ENCODE measurements at regions not wholly inside any gene's neighbourhood (a gene's known extent, or its start where the extent isn't known, plus 50 kb on each side); places are given as distances from the start of the nearest gene placed in this dataset.

DNA sequence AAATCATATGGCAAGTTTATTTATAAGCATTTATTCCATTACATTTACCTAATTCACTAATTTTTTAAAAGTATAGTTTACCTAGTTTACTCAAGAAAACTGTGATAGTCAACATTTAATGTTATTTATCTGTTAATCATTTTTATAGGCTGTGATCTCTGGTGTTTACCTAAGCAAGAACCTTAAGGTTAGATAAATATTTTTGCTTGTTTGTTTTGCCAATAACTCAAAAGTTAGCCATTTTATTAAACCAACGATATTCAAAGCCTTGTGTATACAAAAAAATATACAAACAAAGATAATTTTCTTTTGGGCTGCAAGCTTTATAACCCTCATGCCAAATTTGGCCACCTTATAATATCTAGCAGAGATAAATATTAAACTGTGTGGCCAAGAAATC, 157.3 kb downstream of the SLCO1B3 start:
- DNase-seq (ENCODE audit: low spot score), result no peak

DNA sequence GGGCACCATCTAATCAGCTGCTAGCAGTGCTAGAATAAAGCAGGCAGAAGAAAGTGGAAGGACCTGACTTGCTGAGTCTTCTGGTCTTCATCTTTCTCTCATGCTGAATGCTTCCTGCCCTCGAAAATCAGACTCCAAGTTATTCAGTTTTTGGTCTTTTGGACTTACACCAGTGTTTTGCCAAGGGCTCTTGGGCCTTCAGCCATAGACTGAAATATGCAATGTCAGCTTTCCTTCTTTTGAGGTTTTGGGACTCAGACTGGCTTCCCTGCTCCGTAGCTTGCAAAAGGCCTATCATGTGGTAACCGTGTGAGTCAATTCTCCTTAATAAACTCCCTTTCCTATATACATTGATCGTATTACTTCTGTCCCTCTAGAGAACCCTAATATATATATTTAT, 159.3 kb downstream of the SLCO1B3 start:
- DNase-seq (ENCODE audit: low spot score), result no peak

DNA sequence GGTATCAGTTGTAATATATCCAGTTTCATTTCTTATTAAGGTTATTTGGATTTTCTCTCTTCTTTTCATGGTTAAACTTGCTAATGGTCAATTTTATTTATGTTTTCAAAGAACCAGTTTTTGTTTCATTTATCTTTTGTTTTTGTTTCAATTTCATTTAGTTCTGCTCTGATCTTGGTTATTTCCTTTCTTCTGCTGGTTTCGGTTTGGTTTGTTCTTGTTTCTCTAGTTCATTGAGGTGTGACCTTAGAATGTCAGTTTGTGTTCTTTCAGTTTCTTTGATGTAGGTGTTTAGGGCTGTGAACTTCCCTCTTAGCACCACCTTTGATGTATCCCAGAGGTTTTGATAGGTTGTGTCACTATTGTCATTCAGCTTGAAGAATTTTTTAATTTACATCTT, 145.6 kb upstream of the SLCO1B1 start:
- DNase-seq (ENCODE audit: low spot score), result no peak

DNA sequence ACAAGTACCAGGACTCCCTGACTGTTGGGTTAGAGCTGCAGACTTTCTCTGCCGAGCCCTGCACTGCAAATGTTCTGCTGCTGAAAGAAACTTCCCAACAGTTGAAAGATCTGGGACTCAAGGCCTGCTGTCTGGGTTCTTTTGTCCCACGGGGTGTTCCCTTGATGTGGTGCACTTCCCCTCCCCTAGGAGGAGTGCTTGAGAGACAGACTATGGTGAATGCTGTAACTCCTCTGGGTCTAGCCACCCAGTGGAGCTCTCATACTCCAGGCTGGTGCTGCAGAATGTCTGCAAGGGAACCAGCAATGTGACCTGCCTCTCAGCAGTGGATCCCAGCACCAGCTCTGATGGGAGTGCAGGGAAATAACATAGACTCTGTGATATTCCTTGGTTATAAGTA, 129.2 kb upstream of the SLCO1B1 start:
- DNase-seq (ENCODE audit: low spot score), result no peak

DNA sequence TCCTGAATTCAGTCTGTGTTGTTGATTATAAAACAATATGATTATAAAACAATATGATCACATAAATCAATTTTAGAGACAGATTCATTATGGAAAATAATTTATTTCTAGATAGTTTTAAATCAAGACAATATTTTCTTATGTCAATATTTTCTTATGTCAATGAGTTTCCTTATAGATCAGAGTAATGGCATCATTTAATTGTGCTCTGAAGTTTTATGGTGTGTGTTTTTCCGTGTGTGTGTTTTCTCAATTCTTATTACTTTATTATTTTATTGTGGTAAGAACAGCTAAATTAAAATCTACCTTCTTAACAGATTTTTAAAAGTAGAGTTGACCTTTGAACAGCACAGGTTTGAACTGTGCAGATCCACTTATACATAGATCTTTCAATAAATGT, 105.3 kb upstream of the SLCO1B1 start:
- DNase-seq (ENCODE audit: low spot score), result no peak

DNA sequence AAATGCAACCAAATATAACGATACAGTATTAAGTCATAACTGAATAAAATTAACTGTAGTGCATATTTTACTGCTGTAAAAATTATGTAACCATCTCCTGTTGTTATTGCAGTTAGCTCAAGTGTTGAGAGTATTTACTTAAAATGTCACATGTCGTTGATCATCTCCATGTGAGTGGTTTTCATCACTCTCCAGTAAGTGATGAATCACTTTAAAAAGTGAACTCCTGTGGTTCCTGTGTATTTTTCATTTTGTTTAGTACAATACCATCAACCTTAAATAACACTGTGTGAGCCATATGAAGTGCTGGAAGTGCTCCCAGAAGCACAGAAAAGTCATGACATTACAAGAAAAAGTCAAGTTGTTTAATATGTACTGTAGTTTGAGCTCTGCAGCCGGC, 104.7 kb upstream of the SLCO1B1 start:
- DNase-seq (ENCODE audit: low spot score), result no peak

DNA sequence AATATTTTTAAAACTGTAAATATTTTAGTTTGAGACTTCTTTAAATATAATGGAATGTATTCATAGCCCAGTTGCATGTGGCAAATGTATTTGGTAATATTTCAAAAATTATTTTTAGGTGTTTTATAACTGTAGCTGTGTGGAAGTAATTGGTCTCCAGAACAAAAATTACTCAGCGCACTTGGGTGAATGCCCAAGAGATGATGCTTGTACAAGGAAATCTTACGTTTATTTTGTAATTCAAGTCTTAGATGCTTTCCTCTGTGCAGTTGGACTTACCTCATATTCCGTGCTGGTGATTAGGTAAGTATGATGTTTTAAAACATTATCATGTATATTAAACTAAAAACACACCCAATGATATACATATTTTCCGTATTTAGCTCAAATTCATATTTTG, 76.7 kb upstream of the SLCO1B1 start:
- DNase-seq (ENCODE audit: low spot score), result no peak

DNA sequence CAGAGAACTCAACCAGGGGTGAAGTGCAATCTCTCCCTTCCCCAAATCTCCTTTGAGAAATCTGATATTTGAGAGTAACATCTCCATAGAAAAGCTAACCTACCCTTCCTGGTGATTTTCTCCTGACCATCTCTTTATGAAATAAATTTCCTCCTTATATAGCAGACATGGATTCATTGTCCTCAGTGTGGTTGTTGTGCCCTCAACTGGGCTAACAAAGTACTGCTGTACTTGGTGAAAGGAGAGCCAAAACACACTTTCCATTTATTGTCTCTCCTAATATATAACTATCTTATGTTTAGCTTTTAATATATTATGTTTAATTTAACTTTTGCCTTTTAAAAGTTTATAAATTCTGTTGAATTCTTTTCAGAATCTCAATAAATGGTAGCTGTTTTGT, 65.1 kb upstream of the SLCO1B1 start:
- DNase-seq (ENCODE audit: low spot score), result peak; percentile 2

DNA sequence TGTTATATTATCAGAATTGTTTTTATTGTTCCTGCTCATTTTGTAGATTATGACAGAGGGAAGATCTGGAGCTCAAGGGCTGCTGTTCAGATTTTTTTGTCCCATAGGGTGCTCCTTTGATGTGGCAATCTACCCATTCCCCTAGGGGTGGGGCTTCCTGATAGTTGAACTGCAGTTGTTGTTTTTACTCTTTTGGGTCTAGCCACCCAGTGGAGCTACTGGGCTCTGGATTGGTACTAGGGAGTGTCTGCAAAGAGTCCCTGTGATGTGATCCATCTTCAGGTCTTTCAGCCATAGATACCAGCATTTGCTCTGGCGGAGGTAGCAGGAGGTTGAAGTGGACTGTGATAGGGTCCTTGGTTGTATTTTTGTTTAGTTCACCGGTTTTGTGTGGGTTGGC, 57.9 kb upstream of the SLCO1B1 start:
- DNase-seq (ENCODE audit: low spot score), result no peak

DNA sequence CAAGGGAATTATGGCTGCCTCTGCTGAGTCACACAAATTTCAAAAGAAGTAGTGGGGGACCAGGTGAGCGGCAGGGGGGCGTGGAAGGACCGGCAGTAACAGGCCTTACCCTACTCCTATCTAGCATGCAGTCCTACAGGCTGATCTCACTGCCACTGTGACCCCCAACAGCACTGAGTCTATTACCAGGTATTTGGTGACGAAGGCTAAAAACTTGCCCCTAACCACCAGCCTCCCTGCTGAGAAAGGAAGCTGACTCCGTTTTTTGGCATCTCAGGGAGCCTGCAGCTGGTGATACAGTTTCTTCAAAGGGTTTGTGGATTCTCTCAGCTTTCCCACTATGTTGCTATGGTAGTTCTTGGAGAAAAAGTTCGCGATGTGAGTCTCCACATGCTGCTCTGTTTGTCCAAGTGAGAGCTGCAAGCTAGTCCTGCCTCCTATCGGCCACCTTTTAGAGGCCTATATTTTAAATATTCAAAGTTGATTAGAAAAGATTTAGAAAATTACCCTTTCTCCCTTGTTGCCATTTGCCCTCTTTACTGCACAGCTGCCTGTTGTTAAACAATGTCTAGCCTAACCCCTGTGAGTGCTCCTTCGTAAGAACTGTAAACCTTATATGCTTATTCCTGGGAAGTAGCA, 57.1 kb upstream of the SLCO1B1 start:
- DNase-seq (ENCODE audit: low spot score), result no peak
